KMS-11 (cell line): ENCODE measurements at regions not wholly inside any gene's neighbourhood (a gene's known extent, or its start where the extent isn't known, plus 50 kb on each side); places are given as distances from the start of the nearest gene placed in this dataset.

Source experiments
- H2AFZ ChIP-seq: fragments of 200-600 bp; sonication (generic); 2 replicates; pipeline ENCODE4 v1.6.1; 2016; ENCODE audit warnings: antibody characterized with exemption, mixed run types, low read depth
- H3K27ac ChIP-seq: fragments of 200-600 bp; sonication (generic); 2 replicates; pipeline ENCODE4 v1.6.1; 2016; ENCODE audit warnings: mild to moderate bottlenecking, mixed run types
- H3K27me3 ChIP-seq: fragments of 200-600 bp; sonication (generic); 2 replicates; pipeline ENCODE4 v1.6.1; 2017; ENCODE audit warnings: mild to moderate bottlenecking, low read depth, mixed run types, moderate library complexity; ENCODE audit not compliant: insufficient read depth
- H3K36me3 ChIP-seq: fragments of 200-600 bp; sonication (generic); 2 replicates; pipeline ENCODE4 v1.6.1; 2017; ENCODE audit warnings: mild to moderate bottlenecking, mixed run types; ENCODE audit not compliant: insufficient read depth
- H3K4me1 ChIP-seq: fragments of 200-600 bp; sonication (generic); 2 replicates; pipeline ENCODE4 v1.6.1; 2016; ENCODE audit warnings: mild to moderate bottlenecking, low read depth, mixed run types; ENCODE audit not compliant: poor library complexity, severe bottlenecking
- H3K4me2 ChIP-seq: fragments of 200-600 bp; sonication (generic); 2 replicates; pipeline ENCODE4 v1.7.0; 2016; ENCODE audit warnings: mild to moderate bottlenecking, mixed run types
- H3K4me3 ChIP-seq: fragments of 200-600 bp; sonication (generic); IDR thresholded peaks from 2 replicates; pipeline ENCODE4 v1.6.1; 2017; ENCODE audit warnings: low read depth, low read length, mixed read lengths; ENCODE audit not compliant: insufficient read depth
- H3K79me2 ChIP-seq: fragments of 200-600 bp; sonication (generic); 2 replicates; pipeline ENCODE4 v1.6.1; 2016; ENCODE audit warnings: low read depth, mixed run types; ENCODE audit not compliant: insufficient read depth
- H3K9ac ChIP-seq: fragments of 200-600 bp; sonication (generic); 2 replicates; pipeline ENCODE4 v1.6.1; 2016; ENCODE audit warnings: mild to moderate bottlenecking, mixed run types
- H4K20me1 ChIP-seq: fragments of 200-600 bp; sonication (generic); 2 replicates; pipeline ENCODE4 v1.6.1; 2016; ENCODE audit warnings: mild to moderate bottlenecking, mixed run types; ENCODE audit not compliant: insufficient read depth
- CTCF ChIP-seq: fragments of 200-600 bp; sonication (generic); conservative IDR thresholded peaks from 2 replicates; pipeline ENCODE4 v1.6.1; 2017; ENCODE audit warnings: low read depth, mild to moderate bottlenecking, antibody characterized with exemption, low read length, moderate library complexity, mixed read lengths

- no peak for TF ChIP-seq CTCF
- no peak overlapping the region for H2AFZ ChIP-seq
- no peak overlapping the region for H3K4me2 ChIP-seq
These were observed 399.8 kb upstream of the MAD2L1 start for GRCh38 chr4:120466429-120466828.

GRCh38 chr4:120454788-120455187 lies 388.1 kb upstream of the MAD2L1 start:
- H3K79me2 ChIP-seq: no peaks in the 10 kb centered on the region
- no peaks in the 10 kb centered on the region for H3K27me3 ChIP-seq
- H3K27ac ChIP-seq: no peak overlapping the region
- H3K4me1 ChIP-seq: no peaks in the 10 kb centered on the region
- H3K9ac ChIP-seq: no peak overlapping the region
- no peak overlapping the region for H2AFZ ChIP-seq
- no peaks in the 10 kb centered on the region for H4K20me1 ChIP-seq
- H3K36me3 ChIP-seq: no peaks in the 10 kb centered on the region
- no peak for TF ChIP-seq CTCF
- no peak overlapping the region for H3K4me2 ChIP-seq
- no peak overlapping the region for H3K4me3 ChIP-seq

More at GRCh38 chr4:120466429-120466828, 399.8 kb upstream of the MAD2L1 start:
- Histone ChIP-seq H3K79me2 (no peaks in the 10 kb centered on the region), H3K27ac (no peak overlapping the region), H3K4me1 (no peaks in the 10 kb centered on the region), H4K20me1 (no peaks in the 10 kb centered on the region), H3K27me3 (no peaks in the 10 kb centered on the region), H3K4me3 (no peak overlapping the region), H3K9ac (no peak overlapping the region), H3K36me3 (no peaks in the 10 kb centered on the region)

GRCh38 chr4:120452536-120452935 lies 385.9 kb upstream of the MAD2L1 start:
- H3K79me2 ChIP-seq: no peaks in the 10 kb centered on the region
- no peak overlapping the region for H3K27ac ChIP-seq
- TF ChIP-seq CTCF: no peak
- H4K20me1 ChIP-seq: no peaks in the 10 kb centered on the region
- no peaks in the 10 kb centered on the region for H3K4me1 ChIP-seq
- no peak overlapping the region for H2AFZ ChIP-seq
- H3K9ac ChIP-seq: no peak overlapping the region
- H3K4me3 ChIP-seq: no peak overlapping the region
- H3K36me3 ChIP-seq: no peaks in the 10 kb centered on the region
- no peaks in the 10 kb centered on the region for H3K27me3 ChIP-seq
- no peak overlapping the region for H3K4me2 ChIP-seq

- H3K36me3 ChIP-seq: no peaks in the 10 kb centered on the region
- no peaks in the 10 kb centered on the region for H3K27me3 ChIP-seq
- H4K20me1 ChIP-seq: no peaks in the 10 kb centered on the region
- no peak overlapping the region for H3K4me2 ChIP-seq
- H2AFZ ChIP-seq: no peak overlapping the region
- H3K9ac ChIP-seq: no peak overlapping the region
- no peaks in the 10 kb centered on the region for H3K4me1 ChIP-seq
- no peak for TF ChIP-seq CTCF
- H3K79me2 ChIP-seq: no peaks in the 10 kb centered on the region
- no peak overlapping the region for H3K27ac ChIP-seq
- H3K4me3 ChIP-seq: no peak overlapping the region
These were observed 385.4 kb upstream of the MAD2L1 start for GRCh38 chr4:120452001-120452400.
